HUES64 (cell line): ENCODE measurements at regions not wholly inside any gene's neighbourhood (a gene's known extent, or its start where the extent isn't known, plus 50 kb on each side); places are given as distances from the start of the nearest gene placed in this dataset.
"Not testable (repeated sequence)": the region's sequence is repeated elsewhere in the genome, so short reads cannot be mapped to it uniquely, and the experiment has no call there.

ENCODE experiments used
- H3K27ac ChIP-seq: 2 replicates; pipeline ENCODE4 v1.7.0; 2013; ENCODE audit warnings: low read depth, low read length, inconsistent platforms
- H3K27me3 ChIP-seq: 2 replicates; pipeline ENCODE4 v1.6.1; 2013; ENCODE audit warnings: mild to moderate bottlenecking, low read length; ENCODE audit not compliant: insufficient read depth
- H3K36me3 ChIP-seq: 2 replicates; pipeline ENCODE4 v1.6.1; 2013; ENCODE audit warnings: mild to moderate bottlenecking, low read length; ENCODE audit not compliant: insufficient read depth
- H3K4me1 ChIP-seq: 2 replicates; pipeline ENCODE4 v1.6.1; 2013; ENCODE audit warnings: mild to moderate bottlenecking, low read length, moderate library complexity; ENCODE audit not compliant: insufficient read depth
- H3K4me3 ChIP-seq: 2 replicates; pipeline ENCODE4 v1.5.1; 2013; ENCODE audit warnings: mild to moderate bottlenecking, low read length, moderate library complexity
- H3K9ac ChIP-seq: 2 replicates; pipeline ENCODE4 v1.6.1; 2013; ENCODE audit warnings: mild to moderate bottlenecking, low read depth, low read length
- H3K9me3 ChIP-seq: 2 replicates; pipeline ENCODE4 v1.6.1; 2013; ENCODE audit warnings: low read depth, low read length; ENCODE audit not compliant: insufficient read depth
- WGBS: fragments of 150-250, 120-280 bp; methylation state at CpG from one replicate; pipeline ENCODE4 v1.1.7; 2013; ENCODE audit warnings: missing lambda C conversion rate; 5-methylcytosine and 5-hydroxymethylcytosine counted together

DNA sequence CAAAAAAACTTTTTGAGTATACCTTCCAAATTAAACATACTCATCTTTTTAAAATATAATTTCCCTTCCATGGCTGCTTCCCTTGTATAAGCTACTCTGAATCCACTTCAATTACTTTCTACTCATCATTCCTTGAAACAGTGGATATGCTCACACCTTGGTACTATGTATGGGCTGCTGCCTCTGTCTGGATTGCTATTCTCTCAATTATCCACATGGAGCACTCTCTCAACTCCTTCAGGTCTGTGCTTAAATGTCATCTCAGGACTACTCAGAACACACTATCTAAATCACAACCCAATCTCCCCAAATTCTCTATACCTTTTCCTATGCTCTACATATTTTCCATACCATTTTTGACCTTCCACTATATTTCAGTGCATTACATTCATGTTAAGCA lies 898.9 kb upstream of the EPHA5 start:
- Histone ChIP-seq H3K4me1 (no peaks in the 10 kb centered on the region), H3K4me3 (no peak overlapping the region), H3K27ac (no peak overlapping the region), H3K9ac (no peak overlapping the region), H3K36me3 (no peaks in the 10 kb centered on the region), H3K9me3 (no peaks in the 10 kb centered on the region), H3K27me3 (no peaks in the 10 kb centered on the region)

DNA sequence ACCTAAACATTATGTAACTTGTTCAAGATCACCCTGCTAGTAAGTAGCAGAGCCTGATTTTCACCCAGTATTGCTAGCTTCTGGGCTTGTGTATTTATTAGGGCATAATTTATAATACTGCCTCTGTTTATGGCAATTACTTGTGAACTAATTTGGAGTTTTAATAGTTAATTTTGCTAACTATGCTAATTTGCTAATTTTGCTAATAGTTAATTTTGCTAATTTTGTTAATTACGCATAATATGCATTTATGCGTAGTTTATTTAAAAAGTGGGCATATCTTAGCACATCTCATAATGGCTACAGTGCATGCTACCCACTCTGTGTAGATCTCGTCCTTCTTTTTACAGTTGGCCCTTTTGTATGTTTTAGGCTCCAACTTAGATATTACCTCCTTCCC lies 898.1 kb upstream of the EPHA5 start:
- 90% methylated on average over 2 of the region's 3 CpGs for WGBS
- H3K27ac ChIP-seq, result no peak overlapping the region
- no peaks in the 10 kb centered on the region for H3K4me1 ChIP-seq

DNA sequence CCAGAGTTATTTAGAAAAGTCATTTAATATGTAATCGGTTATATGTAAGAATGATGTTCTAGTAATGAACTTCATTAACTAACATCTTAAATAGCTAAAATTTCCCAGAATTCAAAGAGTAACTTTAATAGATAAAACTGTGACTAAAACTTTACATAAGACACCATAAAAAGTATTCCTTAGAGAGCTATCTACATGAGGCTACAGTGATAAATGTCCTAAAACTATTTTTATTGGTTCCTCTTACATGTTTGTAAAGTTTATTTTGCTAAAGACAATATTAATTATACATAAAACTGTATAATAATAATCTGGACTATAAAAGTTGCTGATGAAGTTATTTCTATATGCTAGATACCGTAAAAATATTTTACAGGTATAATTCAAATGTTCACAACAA lies 897.7 kb upstream of the EPHA5 start:
- Histone ChIP-seq H3K9me3 (no peaks in the 10 kb centered on the region), H3K27ac (no peak overlapping the region), H3K36me3 (no peaks in the 10 kb centered on the region), H3K4me1 (no peaks in the 10 kb centered on the region), H3K27me3 (no peaks in the 10 kb centered on the region), H3K4me3 (no peak overlapping the region), H3K9ac (no peak overlapping the region)
- no CpG with 5 or more reads among the region's 2 CpGs for WGBS

More for the DNA sequence above, 898.1 kb upstream of the EPHA5 start:
- Histone ChIP-seq H3K9me3 (no peaks in the 10 kb centered on the region), H3K36me3 (no peaks in the 10 kb centered on the region), H3K4me3 (no peak overlapping the region), H3K9ac (no peak overlapping the region), H3K27me3 (no peaks in the 10 kb centered on the region)

DNA sequence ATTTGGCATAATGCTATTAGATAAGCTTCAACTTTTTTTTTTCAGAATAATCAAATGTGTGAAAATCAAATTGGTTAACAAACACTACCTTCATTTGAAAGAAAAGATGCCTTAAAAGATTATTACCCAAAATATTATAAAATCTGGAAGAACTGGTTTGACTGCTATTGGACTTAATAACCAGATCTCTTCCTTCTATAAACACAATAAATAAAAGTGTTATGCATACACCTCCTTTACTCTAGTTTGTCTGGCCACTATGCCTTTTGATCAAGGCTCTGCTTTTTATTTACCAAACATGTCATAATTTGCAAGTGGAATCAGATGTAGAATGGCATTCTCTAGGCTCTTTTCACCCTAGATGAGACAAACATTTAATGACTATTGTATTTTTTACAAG lies 897.3 kb upstream of the EPHA5 start:
- Histone ChIP-seq H3K27ac (no peak overlapping the region), H3K9ac (no peak overlapping the region)

DNA sequence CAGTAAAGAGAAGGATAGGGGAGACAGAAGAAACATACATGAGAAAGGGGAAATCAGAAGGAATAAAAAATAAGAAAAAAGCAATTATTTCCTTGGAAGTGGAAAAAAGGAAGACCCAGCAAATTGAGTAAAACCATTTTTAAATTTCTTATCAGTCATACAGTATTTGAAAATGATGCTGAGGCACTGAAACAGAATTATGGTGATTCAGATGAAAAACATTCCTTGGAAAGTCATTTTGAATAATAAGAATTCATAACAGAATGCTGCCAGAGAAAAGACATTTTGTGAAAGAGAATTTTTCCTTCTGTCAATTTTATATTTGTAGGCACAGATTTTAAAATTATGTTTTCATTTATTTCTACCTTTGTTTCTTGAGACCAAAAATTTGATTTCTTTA lies 895.5 kb upstream of the EPHA5 start:
- H3K36me3 ChIP-seq, result no peaks in the 10 kb centered on the region
- H3K9me3 ChIP-seq, result no peaks in the 10 kb centered on the region
- H3K4me3 ChIP-seq, result no peak overlapping the region
- no peaks in the 10 kb centered on the region for H3K27me3 ChIP-seq
- no peaks in the 10 kb centered on the region for H3K4me1 ChIP-seq
- H3K9ac ChIP-seq, result no peak overlapping the region
- H3K27ac ChIP-seq, result no peak overlapping the region

More for the DNA sequence above, 897.3 kb upstream of the EPHA5 start:
- H3K27me3 ChIP-seq, result no peaks in the 10 kb centered on the region
- no peaks in the 10 kb centered on the region for H3K9me3 ChIP-seq
- H3K36me3 ChIP-seq, result no peaks in the 10 kb centered on the region
- no peaks in the 10 kb centered on the region for H3K4me1 ChIP-seq
- no peak overlapping the region for H3K4me3 ChIP-seq

DNA sequence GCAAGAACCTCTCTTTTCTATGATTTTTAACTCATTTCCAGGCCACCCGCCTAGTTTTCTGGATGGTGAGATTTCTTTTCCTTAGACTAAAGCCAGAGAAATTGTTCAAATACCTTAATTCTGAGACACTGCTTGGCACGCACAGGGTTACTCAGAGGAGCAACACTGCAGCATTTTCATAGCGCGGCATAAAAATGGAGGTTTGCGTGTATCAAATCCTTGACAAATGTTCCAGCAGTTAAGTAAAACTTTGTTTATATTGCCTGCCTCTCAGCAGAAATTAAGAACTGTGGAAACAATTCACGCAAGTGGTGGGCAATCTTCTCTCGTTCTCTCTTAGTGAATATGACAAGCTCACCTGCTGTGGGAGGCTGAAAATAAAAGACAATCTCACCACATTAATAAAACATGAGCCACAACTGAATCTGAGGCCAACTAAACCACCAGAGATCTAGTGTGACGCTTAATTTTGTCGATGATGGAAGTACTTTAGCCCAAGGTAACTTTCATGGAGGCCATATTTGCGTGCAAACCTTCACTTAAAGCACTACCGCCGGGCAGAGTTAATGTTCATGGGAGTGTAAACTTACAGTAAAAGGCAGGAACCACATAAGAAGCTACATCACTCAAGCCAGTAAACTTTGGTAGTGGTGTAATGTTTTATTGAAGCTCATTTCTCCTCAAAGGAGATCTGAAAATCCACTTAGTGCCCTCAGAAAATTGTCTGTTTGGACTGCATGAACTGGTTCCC lies 894.8 kb upstream of the EPHA5 start:
- Histone ChIP-seq H3K9me3 (no peaks in the 10 kb centered on the region), H3K4me3 (no peak overlapping the region), H3K4me1 (no peaks in the 10 kb centered on the region), H3K27ac (no peak overlapping the region), H3K9ac (no peak overlapping the region), H3K27me3 (no peaks in the 10 kb centered on the region), H3K36me3 (no peaks in the 10 kb centered on the region)
- WGBS, result 93% methylated on average over 12 of the region's 12 CpGs

DNA sequence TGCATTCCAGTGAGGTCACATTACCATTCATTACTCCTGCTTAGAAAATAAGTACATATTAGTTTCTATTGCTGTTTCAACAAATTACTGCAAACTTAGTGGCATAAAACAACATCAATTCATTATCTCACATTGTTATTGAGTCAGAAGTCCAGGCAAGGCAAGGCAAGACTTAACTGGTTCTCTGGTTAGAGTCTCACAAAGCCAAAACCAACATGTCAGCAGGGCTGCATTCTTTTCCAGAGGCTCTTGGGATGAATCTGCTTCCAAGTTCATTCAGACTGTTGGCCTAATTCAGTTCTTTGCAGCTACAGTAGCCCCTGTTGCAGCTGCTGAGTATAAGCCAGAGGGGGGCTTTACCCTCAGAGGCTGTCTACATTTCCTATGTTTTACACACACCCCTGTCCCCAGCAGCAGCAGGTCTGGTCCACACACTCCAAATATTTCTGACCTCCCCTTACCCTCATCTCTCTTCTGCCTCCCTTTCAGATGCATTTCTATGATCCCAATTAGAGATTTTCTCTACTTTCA lies 892.1 kb upstream of the EPHA5 start:
- no peak overlapping the region for H3K9ac ChIP-seq
- H3K27me3 ChIP-seq, result no peaks in the 10 kb centered on the region
- H3K27ac ChIP-seq, result no peak overlapping the region
- 0 out of 2 replicates have a peak, but pooled peaks cover 3% of the 10 kb centered on the region for H3K4me1 ChIP-seq
- no peak overlapping the region for H3K4me3 ChIP-seq
- no peaks in the 10 kb centered on the region for H3K9me3 ChIP-seq
- no peaks in the 10 kb centered on the region for H3K36me3 ChIP-seq

DNA sequence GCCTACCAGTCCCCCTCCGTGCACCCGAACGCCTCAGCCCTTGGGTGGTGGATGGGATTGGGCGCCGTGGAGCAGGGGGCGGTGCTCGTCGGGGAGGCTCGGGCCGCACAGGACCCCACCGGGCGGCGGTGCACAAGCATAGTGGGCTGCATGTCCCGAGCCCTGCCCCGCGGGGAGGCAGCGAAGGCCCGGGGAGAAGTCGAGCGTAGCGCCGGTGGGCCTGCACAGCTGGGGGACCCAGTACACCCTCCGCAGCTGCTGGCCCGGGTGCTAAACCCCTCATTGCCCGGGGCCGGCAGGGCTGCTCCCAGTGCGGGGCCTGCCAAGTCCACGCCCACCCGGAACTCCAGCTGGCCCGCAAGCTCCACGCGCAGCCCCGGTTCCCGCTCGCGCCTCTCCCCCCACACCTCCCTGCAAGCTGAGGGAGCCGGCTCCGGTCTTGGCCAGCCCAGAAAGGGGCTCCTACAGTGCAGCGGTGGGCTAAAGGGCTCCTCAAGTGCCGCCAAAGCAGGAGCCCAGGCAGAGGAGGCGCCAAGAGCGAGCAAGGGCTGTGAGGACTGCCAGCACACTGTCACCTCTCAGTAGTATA lies 891.3 kb upstream of the EPHA5 start:
- not testable (repeated sequence) for H3K9me3 ChIP-seq, H3K4me3 ChIP-seq, H3K36me3 ChIP-seq, H3K9ac ChIP-seq, H3K27me3 ChIP-seq, H3K27ac ChIP-seq, H3K4me1 ChIP-seq
- 96% methylated on average over 42 of the region's 42 CpGs for WGBS

DNA sequence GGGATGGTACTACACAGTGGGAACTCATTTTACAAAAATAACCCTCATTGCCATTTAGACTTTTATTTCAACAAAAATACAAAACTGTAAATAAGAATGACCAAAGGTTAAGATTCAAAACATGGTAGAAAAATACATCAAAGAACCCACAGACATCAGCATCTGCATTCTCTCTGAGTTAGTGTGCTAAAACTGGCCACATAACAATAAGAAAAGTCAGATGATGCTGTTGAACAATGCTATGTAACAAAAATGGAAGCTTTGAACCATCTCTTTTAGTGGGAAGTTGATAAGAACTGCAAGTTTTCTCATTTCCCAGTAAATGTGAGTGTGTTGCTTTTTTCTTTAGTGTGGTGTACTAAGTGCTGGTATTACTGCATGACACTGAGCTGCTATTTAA lies 888.4 kb upstream of the EPHA5 start:
- Histone ChIP-seq H3K27me3 (no peaks in the 10 kb centered on the region), H3K27ac (no peak overlapping the region), H3K36me3 (no peaks in the 10 kb centered on the region), H3K9me3 (no peaks in the 10 kb centered on the region), H3K4me1 (0 out of 2 replicates have a peak, but pooled peaks cover 3% of the 10 kb centered on the region), H3K4me3 (no peak overlapping the region), H3K9ac (no peak overlapping the region)

DNA sequence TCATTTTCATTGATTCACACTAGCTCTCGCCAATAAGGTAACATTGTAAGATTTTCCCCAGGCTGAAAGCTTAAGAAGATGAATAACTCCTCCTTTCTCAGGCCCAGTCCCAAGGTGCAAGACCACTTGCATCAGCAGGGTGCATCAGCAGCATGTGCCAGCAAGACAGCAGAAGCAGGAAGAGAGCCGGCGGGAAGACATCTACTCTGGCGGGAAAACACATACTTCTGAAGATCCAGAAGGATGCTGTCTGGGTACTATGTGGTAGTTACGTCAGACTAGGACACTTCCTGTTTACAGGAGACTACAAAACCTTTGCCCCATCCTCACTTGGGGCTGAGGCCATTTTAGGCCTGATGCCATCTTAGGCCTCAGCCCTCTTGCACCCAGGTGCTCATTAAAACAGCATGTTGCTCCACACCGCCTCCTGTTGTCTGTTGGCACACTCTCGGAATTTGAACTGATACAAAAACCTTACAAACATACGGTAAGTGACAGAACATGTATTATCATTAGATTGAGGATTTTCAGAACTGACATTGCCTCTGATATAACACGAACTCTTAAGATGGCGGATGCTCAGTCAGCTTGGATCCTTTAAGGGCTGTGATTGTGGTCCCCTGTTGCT lies 886.5 kb upstream of the EPHA5 start:
- Histone ChIP-seq H3K4me3 (no peak overlapping the region), H3K9ac (no peak overlapping the region), H3K36me3 (no peaks in the 10 kb centered on the region), H3K27ac (no peak overlapping the region), H3K9me3 (no peaks in the 10 kb centered on the region), H3K4me1 (0 out of 2 replicates have a peak, but pooled peaks cover 3% of the 10 kb centered on the region), H3K27me3 (no peaks in the 10 kb centered on the region)
- 93% methylated on average over 10 of the region's 10 CpGs for WGBS

DNA sequence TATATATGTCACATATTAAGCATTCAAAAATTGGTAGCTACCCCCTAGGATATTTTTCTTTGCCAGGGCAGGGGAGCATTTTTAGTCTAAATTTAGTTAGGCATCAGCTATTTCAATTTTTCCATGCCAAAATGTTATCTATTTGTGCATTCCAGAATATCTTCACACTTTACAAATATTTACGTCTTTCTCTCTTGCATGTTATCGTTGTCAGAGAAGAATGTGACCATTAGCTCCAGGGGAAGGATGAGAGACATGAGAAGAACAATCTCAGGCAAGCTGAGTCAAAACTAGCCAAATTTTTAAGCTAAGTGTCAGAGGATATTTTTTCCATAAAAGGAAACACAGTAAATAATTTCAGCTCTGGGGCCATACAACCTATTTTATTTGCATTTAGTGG lies 885.0 kb upstream of the EPHA5 start:
- no peaks in the 10 kb centered on the region; the same call in 1 of the 2 replicates for H3K9me3 ChIP-seq
- 0 out of 2 replicates have a peak, but pooled peaks cover 3% of the 10 kb centered on the region for H3K4me1 ChIP-seq
- H3K27me3 ChIP-seq, result no peaks in the 10 kb centered on the region
- H3K27ac ChIP-seq, result no peak overlapping the region
- 97% methylated on average over 2 of the region's 2 CpGs for WGBS
- no peaks in the 10 kb centered on the region for H3K36me3 ChIP-seq
- H3K9ac ChIP-seq, result no peak overlapping the region
- no peak overlapping the region for H3K4me3 ChIP-seq
